ENCODE measurements at regions not wholly inside any gene's neighbourhood (a gene's known extent, or its start where the extent isn't known, plus 50 kb on each side); places are given as distances from the start of the nearest gene placed in this dataset.

DNA sequence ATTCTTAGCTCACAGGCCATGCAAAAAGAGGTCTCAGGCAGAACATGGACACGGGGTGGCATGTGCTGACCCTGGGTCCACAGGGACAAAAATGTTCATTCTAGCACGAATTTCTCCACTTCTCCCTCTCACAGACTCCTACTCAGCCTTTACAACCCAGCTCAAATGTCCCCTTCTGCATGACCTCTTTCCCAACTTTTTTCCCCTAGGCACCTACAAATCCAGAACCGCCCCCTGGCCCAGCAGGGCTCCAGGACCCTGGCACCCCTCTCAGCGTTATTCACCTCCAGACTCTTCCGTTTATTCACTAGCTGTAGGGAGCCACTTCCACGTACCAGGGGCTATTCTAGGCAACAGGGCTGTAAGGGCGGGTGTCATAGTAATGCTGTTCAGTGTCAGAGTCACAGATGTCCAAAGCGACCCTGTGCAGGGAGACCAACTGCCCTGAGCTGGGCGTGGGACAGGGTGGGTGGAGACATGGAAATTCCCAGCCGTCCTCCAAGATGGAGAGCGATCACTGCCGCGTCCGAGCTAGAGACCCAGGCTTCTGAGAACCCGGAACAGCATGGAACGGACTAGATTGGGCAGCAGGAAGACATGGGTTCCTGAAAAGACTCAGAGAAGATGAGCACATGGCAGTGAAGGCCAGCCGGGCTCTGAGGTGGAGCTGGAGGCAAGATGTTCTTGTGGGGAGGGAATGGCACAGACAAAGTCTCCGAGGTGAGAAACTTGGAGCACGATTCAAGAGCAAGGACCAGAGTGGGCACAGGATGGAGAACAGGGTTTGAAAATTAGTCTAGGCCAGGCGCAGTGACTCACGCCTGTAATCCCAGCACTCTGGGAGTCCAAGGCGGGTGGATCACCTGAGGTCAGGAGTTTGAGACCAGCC is 274.9 kb upstream of the RTL1 start:
- DNase-seq (ENCODE audit: low read depth in 2 of 2) = no peak

DNA sequence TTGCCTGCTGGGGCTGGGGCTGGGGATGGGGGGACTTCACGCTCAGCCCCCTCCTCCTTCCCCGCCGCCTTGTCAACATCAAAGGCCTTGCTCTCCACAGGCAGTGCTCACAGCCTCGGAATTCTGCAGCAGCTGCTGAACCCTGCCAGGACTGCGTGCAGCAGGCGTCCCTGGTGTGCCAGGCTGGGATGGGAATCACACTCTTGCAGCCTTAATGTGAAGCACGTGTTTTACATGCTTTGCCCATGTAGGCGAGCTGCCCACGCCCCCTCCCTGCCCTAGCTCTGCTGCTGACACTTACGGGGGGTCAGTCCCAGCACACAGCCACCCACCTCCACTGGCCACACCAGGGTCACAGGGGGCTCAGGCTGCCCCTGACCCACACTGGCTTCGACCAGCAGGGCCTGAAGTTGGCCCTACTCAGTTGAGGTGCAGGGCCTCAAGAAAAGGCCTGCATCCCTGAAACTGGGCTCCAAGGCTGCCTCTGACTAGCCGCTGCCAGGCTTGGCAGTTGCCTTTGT is 276.2 kb upstream of the RTL1 start:
- no peak for DNase-seq (ENCODE audit: low read depth in 2 of 2)

DNA sequence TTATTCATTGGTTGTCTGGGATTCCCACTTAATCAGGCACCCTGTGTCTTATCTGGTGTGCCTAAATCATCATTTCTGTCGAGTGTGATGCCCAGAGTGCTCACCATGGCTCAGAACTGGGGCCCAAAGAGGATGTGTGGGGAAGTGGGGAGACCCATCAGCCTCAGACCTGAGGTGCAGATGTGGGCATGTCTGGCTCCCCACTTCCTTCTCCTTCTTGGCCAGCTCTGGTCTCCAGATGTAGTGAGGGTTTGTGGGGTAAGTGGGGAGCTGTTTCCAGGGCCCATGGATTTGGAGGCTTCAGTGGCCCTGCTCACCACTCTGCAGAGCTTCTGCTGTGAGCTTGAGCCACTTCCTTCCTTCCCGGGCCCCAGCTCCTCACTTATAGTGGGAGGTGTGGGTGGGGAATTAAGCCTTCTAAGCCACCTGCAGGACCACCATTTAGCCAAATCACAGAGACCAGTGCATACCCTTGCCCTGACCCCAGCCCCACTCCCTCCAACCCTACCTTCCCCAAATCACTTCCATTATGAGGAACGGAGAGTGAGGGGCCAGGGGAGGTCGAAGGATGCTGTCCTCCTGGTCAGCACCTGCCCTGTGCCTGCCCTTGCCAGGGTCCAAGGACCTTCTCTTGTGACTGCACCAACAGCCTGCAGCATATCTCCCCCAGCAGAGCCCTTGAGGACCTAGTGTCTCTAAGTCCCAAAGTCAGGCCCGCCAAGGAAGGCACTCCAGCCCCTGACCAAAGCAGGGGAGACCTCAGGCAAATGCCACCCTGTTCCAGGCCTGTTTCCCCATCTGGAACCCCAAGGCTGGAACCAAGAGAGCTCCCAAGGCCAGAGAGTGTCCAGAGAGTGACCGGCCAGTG is 278.2 kb upstream of the RTL1 start:
- no peak for DNase-seq (ENCODE audit: low read depth in 2 of 2)

DNA sequence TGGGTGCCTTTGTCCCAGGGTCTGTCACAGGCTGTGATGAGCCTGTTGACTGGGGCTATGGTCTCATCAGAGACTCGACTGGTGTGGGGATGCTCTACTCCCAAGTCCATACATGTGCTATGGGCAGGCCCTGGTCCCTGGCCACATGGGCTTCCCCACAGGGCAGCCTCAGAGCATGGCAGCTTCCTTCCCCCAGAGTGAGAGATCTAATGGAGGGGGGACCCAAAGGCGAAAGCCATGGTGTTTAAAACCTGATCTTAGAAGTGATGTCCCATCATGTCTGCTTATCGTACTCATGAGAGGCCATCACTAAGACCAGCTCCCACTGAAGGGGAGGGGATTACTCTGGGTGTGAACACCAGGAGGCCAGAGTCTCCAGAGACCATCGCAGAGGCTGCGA is 279.0 kb upstream of the RTL1 start:
- no peak for DNase-seq (ENCODE audit: low read depth in 2 of 2)

DNA sequence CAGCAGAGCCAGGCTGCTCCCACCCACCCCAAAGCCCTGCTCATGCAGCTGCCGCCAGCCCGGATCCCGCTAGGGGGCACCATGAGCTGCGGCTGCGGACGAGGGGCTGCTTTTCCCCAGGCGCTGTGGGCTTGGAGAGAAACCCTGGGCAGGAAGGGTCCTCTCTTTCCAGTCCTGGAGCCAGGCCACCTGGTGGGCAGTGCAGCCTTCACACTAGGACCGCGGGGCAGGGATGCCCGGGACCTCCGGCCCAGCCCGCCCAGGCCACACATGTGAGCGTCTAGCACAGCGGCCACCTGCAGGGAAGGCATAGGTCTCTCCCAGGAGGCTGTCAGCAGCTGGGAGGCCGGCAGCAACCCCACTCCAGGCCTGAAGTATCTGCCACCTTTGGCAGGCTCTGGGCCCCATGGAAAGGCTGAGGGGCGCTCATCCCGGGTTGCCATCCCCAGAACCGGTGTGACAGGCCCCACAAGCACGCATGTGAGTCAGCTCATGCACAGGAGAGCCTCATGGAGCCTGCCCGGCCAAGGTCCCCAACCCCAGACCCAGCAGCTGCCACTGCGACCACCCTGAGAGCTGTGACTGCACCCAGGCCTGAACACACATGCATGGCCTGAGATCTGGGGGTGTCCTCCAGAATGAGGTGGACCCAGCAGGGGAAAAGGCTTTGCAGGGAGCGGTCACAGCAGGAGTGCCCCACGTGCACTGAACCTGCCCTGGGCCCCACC is 280.0 kb upstream of the RTL1 start:
- no peak for DNase-seq (ENCODE audit: low read depth in 2 of 2)

DNA sequence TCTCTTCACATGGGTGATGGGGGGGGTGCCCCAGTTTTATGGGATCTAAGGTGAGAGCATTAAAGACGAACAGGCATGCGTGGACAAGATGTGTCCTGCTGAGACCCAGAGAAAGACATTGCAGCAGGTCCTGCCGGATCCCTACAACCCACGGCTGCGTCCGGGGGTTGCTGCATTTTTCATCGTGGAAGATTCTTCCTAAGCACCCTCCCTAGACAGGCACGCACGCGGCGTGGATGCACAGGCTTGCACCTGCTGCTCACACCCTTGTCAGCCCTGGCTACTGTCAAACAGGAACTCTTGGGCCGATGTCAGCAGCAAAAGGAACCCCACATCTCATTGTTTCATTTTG is 280.6 kb upstream of the RTL1 start:
- no peak for DNase-seq (ENCODE audit: low read depth in 2 of 2)

DNA sequence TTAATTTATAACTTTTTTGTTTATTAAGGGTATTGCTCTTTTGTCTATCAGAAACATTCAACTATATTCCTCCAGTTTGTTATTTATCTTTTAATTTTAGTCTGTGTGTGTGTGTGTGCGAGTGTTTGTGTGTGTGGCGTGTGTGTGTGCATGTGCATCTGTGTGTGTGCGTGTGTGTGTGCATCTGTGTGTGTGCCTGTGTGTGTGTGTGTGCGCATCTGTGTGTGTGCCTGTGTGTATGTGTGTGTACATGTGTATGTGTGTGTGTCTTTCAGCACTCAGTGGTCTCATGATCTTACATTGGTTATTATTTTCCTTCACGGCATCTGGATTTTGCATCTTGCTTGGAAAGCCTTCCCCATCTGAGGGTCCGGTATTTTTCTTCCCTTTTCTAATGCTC is 281.1 kb upstream of the RTL1 start:
- DNase-seq (ENCODE audit: low read depth in 2 of 2) = no peak

DNA sequence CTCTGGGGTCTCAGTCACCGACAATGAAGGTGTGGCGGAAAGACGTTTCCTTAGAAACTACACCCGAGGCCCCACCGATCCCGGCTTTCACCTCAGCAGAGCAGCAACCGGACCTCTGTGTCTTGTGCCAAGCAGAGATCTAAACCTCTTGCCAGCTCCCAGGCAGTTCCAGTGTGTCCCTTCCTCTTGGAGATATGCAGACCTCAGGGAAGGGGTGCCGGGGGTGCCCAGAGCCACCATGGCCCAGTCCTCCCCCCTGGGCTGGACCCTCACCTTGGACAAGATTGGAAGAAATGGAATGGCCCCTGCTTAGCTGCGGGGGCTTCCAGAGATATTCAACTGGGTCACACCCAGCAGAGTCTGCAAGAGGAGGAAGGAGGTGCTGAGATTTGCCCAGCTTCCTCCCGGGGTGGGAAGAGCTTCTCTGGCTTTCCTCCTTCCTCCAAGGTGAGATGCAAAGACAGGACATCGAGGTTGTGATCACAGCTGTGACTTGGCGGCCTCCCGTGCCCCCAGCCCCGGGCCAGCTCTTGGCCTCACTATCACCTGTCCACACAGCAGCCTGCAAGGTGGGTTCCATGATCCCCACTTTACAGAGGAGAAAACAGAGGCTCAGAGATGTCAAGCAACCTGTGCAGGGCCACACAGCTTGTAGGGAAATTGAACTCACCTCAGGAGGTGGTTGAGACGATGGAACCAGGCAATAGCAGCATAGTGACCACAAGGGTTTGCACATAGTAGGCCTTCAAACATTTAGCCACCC is 281.7 kb upstream of the RTL1 start:
- DNase-seq (ENCODE audit: low read depth in 2 of 2) = no peak

DNA sequence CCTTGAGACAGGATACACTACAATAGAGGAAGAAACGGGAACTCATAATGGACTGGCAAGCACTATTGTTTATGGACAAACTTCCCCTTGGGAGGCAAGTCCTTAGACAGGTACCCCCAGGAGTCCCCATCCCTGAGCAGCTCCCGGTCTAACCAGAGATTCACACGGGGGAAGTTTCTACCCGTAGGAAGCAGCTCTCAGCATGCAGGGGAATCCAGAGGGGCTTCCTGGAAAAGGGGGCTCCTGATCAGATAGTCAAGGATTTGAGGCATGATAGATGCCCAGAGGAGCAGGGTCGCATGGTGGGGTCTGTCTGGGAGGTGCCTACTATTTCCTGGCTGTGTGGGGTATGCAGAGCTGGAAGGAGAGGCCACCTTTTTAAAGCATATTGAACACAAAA is 282.4 kb upstream of the RTL1 start:
- DNase-seq (ENCODE audit: low read depth in 2 of 2) = no peak

DNA sequence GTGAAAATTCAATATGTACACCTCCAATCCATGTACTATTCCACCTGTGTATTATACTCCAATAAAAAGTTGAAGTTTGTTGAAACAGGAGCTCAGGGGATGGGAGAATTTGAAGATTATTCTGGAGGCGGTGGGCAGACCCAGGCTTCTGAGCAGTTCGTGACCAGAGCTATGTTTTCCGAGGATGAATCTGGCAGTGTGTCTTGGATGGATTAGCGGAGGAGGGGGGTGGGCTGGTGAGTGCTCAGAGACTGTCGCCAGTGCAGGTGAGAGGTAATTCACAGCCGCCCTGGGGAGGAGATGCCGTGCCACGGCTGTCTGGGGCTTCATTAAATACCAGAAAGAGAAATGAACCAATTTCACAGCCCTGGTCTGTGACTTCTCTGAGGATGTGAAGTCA is 283.0 kb upstream of the RTL1 start:
- DNase-seq (ENCODE audit: low read depth in 2 of 2) = no peak

DNA sequence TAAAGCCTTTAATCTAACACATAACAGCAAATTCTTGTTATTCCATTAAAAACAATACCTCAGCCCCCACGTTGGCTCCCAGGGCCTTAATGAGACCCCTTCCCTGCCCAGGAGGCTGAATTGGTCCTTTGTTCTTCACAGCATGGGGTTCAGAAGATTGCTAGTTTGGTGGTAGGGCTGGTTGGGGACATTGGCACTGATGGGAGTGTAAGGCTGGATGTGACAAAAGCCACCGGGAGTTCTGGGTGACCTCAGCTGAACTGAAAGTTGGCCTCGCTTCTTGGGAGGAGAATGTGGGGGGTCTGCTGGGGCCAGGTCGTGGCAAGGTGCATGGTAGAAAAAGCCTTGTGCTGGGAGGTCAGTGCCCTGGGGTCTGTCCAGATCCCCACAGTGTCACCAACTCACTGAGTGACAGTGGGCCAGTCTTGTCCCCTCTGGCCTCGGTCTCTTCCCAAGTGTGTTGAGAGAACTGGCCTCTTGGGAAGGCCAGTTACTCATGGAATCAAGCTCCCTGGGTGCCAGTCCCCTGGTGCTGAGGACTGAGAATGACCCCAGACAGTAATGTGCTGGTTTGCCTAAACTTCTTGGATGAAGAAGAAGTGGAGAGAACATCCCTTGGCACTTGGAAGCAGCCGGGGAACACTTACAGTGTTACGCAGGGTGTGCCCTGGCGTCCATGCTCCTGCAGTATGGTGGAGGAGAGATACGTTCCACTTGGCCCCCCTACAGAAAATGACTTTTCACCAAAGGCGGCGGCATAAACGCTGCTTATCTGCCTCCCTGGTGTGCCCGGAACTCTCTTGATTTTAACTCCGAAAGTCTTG is 283.7 kb upstream of the RTL1 start:
- DNase-seq (ENCODE audit: low read depth in 2 of 2) = no peak

DNA sequence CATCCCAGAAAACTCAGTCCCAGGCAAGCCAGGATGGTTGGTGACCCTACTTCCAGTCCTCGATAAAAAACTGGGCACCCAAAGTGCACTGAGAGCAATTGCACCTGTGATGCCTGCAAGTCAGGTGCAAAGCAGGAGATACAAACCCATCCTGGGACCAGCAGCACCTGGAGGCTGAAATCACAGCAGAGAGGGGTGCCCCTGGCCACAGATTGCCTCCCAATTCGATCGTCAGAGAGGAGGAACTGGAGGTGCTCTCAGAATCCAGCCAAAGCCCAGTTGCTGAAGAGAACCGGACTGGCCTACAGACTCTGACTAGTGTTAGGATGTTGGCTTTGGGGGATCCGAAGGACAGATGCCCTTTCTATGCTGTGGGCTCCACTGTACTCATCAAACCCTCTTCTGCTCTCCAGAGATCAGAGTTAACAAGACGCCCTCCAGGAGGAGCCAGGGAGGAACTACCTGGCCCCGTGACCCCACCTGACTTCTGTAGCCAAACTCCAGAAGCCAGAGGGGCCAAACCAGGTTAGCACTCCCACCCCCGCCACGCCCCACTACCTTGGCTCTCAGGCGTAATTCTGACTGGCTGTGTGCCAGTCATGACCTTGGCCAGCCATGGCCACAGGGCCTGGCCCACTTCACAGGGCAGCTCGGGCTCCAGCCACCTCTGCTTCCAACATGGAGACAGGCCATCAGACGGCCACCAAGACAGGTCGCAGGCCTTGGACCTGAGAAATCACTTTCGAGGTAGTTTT is 284.5 kb upstream of the RTL1 start:
- DNase-seq (ENCODE audit: low read depth in 2 of 2) = no peak

DNA sequence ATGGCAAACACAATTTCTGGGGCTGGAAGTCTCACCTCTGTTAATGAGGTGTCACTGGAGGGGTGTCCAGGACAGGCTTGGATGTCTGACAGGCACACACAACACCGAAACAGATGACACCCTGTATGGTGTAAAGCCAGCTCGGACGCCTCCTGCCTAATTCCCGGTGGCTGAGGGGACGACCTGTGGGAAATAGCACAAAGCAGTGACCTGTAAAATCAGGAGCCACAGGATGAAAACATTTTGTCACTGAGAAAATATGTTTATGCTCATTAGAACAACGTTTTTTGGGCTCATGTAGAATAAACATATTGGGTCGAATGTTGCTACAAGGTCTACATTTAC is 285.0 kb upstream of the RTL1 start:
- DNase-seq (ENCODE audit: low read depth in 2 of 2) = no peak

DNA sequence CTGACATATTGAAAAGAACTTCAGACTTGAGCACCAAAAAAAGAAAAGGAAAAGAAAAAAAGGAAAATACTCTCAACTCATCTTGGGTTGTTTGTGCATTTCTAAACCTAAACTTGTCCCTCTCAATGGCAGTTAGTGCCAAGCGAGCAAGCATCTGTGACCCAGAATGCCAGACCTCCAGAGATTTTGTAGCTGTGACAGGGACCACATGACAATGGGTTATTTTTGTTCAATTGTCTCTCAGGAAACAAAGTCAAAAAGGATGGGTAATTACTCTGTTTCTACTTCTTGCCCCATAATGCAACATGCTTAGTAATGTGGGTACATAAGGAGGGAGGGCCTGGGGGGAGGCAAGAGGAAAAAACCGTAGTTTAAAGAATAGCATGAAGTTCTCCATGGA is 285.7 kb upstream of the RTL1 start:
- no peak for DNase-seq (ENCODE audit: low read depth in 2 of 2)

DNA sequence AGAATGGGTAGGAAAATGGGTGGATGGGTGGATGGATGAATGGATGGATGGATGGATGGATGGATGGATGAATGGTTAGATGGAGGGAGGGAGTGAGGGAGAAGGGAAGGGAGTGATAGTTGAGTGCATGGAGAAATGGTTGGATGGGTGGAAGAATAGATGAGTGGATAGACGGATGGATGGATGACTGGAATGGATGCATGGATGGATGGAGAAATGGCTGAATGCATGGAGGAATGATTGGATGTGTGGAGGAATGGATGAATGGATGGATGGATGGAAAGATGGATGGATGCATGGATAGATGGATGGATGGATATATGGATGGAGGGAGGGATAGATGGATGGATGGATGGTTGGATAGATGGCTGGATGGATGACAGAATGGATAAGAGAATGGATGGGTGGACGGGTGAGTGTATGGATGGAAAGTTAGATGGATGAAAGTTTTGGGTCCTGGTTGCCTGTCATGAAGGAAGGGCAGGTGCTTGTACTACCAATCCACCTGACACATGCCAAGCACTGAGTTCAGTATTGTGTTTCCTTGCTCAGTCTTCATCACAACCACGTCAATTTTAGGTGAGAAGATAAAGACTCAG is 286.5 kb upstream of the RTL1 start:
- DNase-seq (ENCODE audit: low read depth in 2 of 2) = no peak

DNA sequence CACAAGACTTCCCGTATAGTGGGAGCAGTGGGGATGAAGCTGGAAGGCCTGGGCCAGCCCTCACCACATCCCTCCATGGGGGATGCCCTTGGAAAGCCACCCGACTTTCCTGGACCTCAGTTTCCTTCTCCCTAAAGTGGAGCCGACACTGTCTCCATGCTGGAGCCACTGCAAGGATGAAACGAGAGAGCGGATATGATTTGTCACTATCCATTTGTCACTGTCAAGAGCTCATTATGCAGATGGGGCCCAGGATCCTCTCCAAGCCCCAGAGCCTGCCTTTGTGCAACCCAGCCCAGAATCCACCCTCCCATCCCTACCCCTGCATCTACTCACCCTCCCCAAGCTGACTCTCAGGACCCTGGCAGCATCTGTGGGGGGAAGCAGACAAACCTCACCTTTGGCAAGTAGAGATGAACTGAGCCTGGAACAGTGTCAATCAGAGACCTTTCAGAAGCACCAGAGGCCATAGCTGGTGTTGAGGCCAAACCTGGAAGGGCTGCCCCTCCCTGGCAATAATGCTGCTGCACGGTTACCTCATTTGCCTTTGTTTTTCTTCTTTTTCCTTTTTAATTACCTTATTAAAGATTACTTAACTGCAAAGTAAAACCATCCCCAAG is 287.7 kb upstream of the RTL1 start:
- DNase-seq (ENCODE audit: low read depth in 2 of 2) = no peak

DNA sequence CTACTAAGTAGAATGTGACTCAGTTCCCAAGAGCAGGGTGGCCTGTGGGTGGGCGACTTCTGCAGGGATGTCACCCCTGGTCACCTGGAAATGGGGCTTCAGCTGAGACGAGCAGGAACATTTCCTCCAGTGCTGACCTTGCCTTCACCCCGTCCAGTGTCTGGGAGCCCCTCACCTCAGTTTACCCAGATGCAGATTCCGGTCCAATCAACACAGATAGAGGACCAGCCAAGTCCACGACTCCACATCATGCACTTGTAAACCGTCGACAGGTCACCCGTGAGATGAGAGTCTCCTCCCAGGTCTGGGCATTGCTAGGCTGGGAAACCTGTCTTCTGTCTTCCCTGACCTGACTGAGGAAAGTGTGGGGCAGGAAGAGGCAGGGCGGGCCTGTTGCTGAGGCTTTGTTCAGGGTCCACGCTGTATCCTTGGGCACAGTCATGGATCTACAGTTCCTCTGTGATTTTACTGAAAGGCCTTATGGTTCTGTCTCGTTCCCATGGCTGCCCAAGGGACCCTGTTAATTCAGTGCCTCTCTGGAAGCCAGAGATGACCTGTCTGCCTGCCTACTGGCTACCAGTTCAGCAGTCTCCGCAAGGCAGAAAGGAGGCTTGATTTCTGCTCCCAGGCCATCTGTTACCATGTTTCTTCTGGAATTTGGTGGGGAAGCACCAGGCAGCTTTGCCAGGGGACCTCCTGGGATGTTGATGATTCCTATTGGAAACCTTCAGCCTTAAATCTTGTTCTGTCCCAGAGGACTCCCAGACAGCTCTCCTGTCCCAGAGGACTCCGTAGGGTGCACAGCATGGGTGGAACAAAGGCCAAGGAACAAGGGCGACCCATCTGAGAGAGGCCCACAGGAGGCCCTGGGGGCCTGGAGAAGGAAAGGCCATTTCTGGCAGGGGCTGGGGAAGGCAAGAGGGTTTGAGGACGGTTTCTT is 288.5 kb upstream of the RTL1 start:
- DNase-seq (ENCODE audit: low read depth in 2 of 2) = no peak

DNA sequence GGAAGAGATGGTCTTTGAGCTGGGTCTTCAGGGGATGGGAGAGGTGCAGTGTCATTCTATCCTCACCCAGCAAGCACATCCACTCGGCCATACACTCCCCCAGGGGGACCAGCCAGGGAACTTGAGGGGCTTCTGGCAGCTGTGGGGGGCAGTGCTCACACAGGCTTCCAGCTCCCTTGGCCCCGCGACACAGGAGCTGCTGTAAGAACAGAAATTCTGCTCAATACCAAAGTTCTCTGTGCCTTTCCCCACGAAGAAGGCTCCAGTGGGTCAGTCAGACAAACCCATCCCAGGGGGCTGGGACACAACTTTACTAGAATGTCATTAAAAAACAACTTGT is 289.1 kb upstream of the RTL1 start:
- DNase-seq (ENCODE audit: low read depth in 2 of 2) = no peak

Measured in stimulated activated CD8-positive, alpha-beta memory T cell treated with anti-CD3 and anti-CD28 coated beads, Interleukin-2, amount 100 ng/mL, for 1 hour (primary cell).